ENCODE measurements at regions not wholly inside any gene's neighbourhood (a gene's known extent, or its start where the extent isn't known, plus 50 kb on each side); places are given as distances from the start of the nearest gene placed in this dataset.

- DNase-seq = no peak
Observed at GRCh38 chr2:191565120-191565519, 112.8 kb upstream of the NABP1 start.

GRCh38 chr2:191565647-191566198, 112.2 kb upstream of the NABP1 start:
- no peak for DNase-seq

GRCh38 chr2:191566344-191566743, 111.6 kb upstream of the NABP1 start:
- DNase-seq = peak; percentile 18 to 64

- DNase-seq = no peak
Observed at GRCh38 chr2:191567206-191567605, 110.7 kb upstream of the NABP1 start.

GRCh38 chr2:191569025-191569424, 108.9 kb upstream of the NABP1 start:
- DNase-seq = peak in 1 of 2 experiments; percentile 17

GRCh38 chr2:191571163-191571769, 106.7 kb upstream of the NABP1 start:
- no peak for DNase-seq

- no peak for DNase-seq
Observed at GRCh38 chr2:191572319-191572718, 105.6 kb upstream of the NABP1 start.

GRCh38 chr2:191573216-191573615, 104.7 kb upstream of the NABP1 start:
- DNase-seq = no peak

GRCh38 chr2:191574232-191574631, 103.7 kb upstream of the NABP1 start:
- DNase-seq = no peak

GRCh38 chr2:191577605-191578004, 100.3 kb upstream of the NABP1 start:
- DNase-seq = no peak

GRCh38 chr2:191578031-191578430, 99.9 kb upstream of the NABP1 start:
- DNase-seq = no peak

GRCh38 chr2:191580581-191580980, 97.4 kb upstream of the NABP1 start:
- no peak for DNase-seq

GRCh38 chr2:191581003-191581402, 96.9 kb upstream of the NABP1 start:
- DNase-seq = no peak

- DNase-seq = peak; percentile 24 to 29
Observed at GRCh38 chr2:191582355-191582754, 95.6 kb upstream of the NABP1 start.

GRCh38 chr2:191591025-191591424, 86.9 kb upstream of the NABP1 start:
- DNase-seq = no peak

- DNase-seq = no peak
Observed at GRCh38 chr2:191593622-191594385, 84.1 kb upstream of the NABP1 start.

GRCh38 chr2:191597186-191597751, 80.7 kb upstream of the NABP1 start:
- DNase-seq = no peak

- no peak for DNase-seq
Observed at GRCh38 chr2:191598296-191598695, 79.6 kb upstream of the NABP1 start.

- DNase-seq = no peak
Observed at GRCh38 chr2:191601060-191601459, 76.9 kb upstream of the NABP1 start.

GRCh38 chr2:191604154-191604553, 73.8 kb upstream of the NABP1 start:
- DNase-seq = no peak

- no peak for DNase-seq
Observed at GRCh38 chr2:191607096-191607495, 70.8 kb upstream of the NABP1 start.

GRCh38 chr2:191610756-191611155, 67.2 kb upstream of the NABP1 start:
- no peak for DNase-seq

- no peak for DNase-seq
Observed at GRCh38 chr2:191611614-191612013, 66.3 kb upstream of the NABP1 start.

GRCh38 chr2:191612496-191612895, 65.4 kb upstream of the NABP1 start:
- DNase-seq = peak; percentile 70 to 77
